ENCODE measurements at regions not wholly inside any gene's neighbourhood (a gene's known extent, or its start where the extent isn't known, plus 50 kb on each side); places are given as distances from the start of the nearest gene placed in this dataset.
"Not testable (repeated sequence)": the region's sequence is repeated elsewhere in the genome, so short reads cannot be mapped to it uniquely, and the experiment has no call there.

GRCh38 chr10:28396331-28396730 is 93.5 kb upstream of the MPP7 start:
- Histone ChIP-seq H3K9me3 (ENCODE audit: insufficient read depth, low read depth, low read length) (no peaks in the 10 kb centered on the region), H3K4me3 (ENCODE audit: low read length) (no peak overlapping the region), H3K27ac (ENCODE audit: low read length) (no peak overlapping the region), H3K9ac (ENCODE audit: low read depth, low read length) (no peak overlapping the region), H3K4me1 (ENCODE audit: insufficient read depth, low read length) (no peaks in the 10 kb centered on the region), H3K27me3 (ENCODE audit: insufficient read depth, low read length) (no peaks in the 10 kb centered on the region), H3K36me3 (ENCODE audit: insufficient read depth, low read depth, low read length) (no peaks in the 10 kb centered on the region)

GRCh38 chr10:28397229-28397628 is 94.4 kb upstream of the MPP7 start:
- no peak overlapping the region for H3K9ac ChIP-seq (ENCODE audit: low read depth, low read length)
- no peaks in the 10 kb centered on the region for H3K9me3 ChIP-seq (ENCODE audit: insufficient read depth, low read depth, low read length)
- no peaks in the 10 kb centered on the region for H3K36me3 ChIP-seq (ENCODE audit: insufficient read depth, low read depth, low read length)
- H3K4me3 ChIP-seq (ENCODE audit: low read length): no peak overlapping the region
- no peaks in the 10 kb centered on the region for H3K27me3 ChIP-seq (ENCODE audit: insufficient read depth, low read length)
- H3K4me1 ChIP-seq (ENCODE audit: insufficient read depth, low read length): peaks cover under 1% of the 10 kb centered on the region; the same call in 1 of the 2 replicates
- no peak overlapping the region for H3K27ac ChIP-seq (ENCODE audit: low read length)

- Histone ChIP-seq H3K9me3 (ENCODE audit: insufficient read depth, low read depth, low read length) (no peaks in the 10 kb centered on the region), H3K27ac (ENCODE audit: low read length) (no peak overlapping the region), H3K4me1 (ENCODE audit: insufficient read depth, low read length) (peaks cover 10% of the 10 kb centered on the region; the same call in 1 of the 2 replicates), H3K4me3 (ENCODE audit: low read length) (no peak overlapping the region), H3K9ac (ENCODE audit: low read depth, low read length) (no peak overlapping the region), H3K36me3 (ENCODE audit: insufficient read depth, low read depth, low read length) (no peaks in the 10 kb centered on the region), H3K27me3 (ENCODE audit: insufficient read depth, low read length) (no peaks in the 10 kb centered on the region)
Observed at GRCh38 chr10:28400176-28400575, 97.3 kb upstream of the MPP7 start.

- Histone ChIP-seq H3K4me1 (ENCODE audit: insufficient read depth, low read length) (peaks cover 10% of the 10 kb centered on the region; the same call in 1 of the 2 replicates), H3K27me3 (ENCODE audit: insufficient read depth, low read length) (no peaks in the 10 kb centered on the region), H3K36me3 (ENCODE audit: insufficient read depth, low read depth, low read length) (no peaks in the 10 kb centered on the region), H3K4me3 (ENCODE audit: low read length) (no peak overlapping the region), H3K27ac (ENCODE audit: low read length) (no peak overlapping the region), H3K9ac (ENCODE audit: low read depth, low read length) (no peak overlapping the region), H3K9me3 (ENCODE audit: insufficient read depth, low read depth, low read length) (no peaks in the 10 kb centered on the region)
Observed at GRCh38 chr10:28400681-28401080, 97.8 kb upstream of the MPP7 start.

GRCh38 chr10:28402611-28403073 is 99.8 kb upstream of the MPP7 start:
- not testable (repeated sequence) for H3K27ac ChIP-seq (ENCODE audit: low read length); H3K27me3 ChIP-seq (ENCODE audit: insufficient read depth, low read length); H3K9ac ChIP-seq (ENCODE audit: low read depth, low read length); H3K36me3 ChIP-seq (ENCODE audit: insufficient read depth, low read depth, low read length); H3K9me3 ChIP-seq (ENCODE audit: insufficient read depth, low read depth, low read length); H3K4me3 ChIP-seq (ENCODE audit: low read length)
- H3K4me1 ChIP-seq (ENCODE audit: insufficient read depth, low read length): peaks cover 10% of the 10 kb centered on the region; the same call in 1 of the 2 replicates

GRCh38 chr10:28403090-28403489 is 100.2 kb upstream of the MPP7 start:
- Histone ChIP-seq H3K4me1 (ENCODE audit: insufficient read depth, low read length) (peaks cover 10% of the 10 kb centered on the region; the same call in 1 of the 2 replicates), H3K36me3 (ENCODE audit: insufficient read depth, low read depth, low read length) (no peaks in the 10 kb centered on the region), H3K9me3 (ENCODE audit: insufficient read depth, low read depth, low read length) (no peaks in the 10 kb centered on the region), H3K9ac (ENCODE audit: low read depth, low read length) (no peak overlapping the region), H3K27ac (ENCODE audit: low read length) (no peak overlapping the region), H3K4me3 (ENCODE audit: low read length) (no peak overlapping the region), H3K27me3 (ENCODE audit: insufficient read depth, low read length) (no peaks in the 10 kb centered on the region)

GRCh38 chr10:28408237-28408777 is 105.4 kb upstream of the MPP7 start:
- H3K4me1 ChIP-seq (ENCODE audit: insufficient read depth, low read length): no peaks in the 10 kb centered on the region

GRCh38 chr10:28410420-28411135 is 107.7 kb upstream of the MPP7 start:
- Histone ChIP-seq H3K36me3 (ENCODE audit: insufficient read depth, low read depth, low read length) (no peaks in the 10 kb centered on the region), H3K9me3 (ENCODE audit: insufficient read depth, low read depth, low read length) (no peaks in the 10 kb centered on the region), H3K4me3 (ENCODE audit: low read length) (no peak overlapping the region), H3K27me3 (ENCODE audit: insufficient read depth, low read length) (no peaks in the 10 kb centered on the region), H3K27ac (ENCODE audit: low read length) (no peak overlapping the region), H3K9ac (ENCODE audit: low read depth, low read length) (no peak overlapping the region), H3K4me1 (ENCODE audit: insufficient read depth, low read length) (no peaks in the 10 kb centered on the region)

More at GRCh38 chr10:28408237-28408777, 105.4 kb upstream of the MPP7 start:
- no peak overlapping the region for H3K27ac ChIP-seq (ENCODE audit: low read length)
- H3K9me3 ChIP-seq (ENCODE audit: insufficient read depth, low read depth, low read length): no peaks in the 10 kb centered on the region
- H3K27me3 ChIP-seq (ENCODE audit: insufficient read depth, low read length): no peaks in the 10 kb centered on the region
- H3K36me3 ChIP-seq (ENCODE audit: insufficient read depth, low read depth, low read length): no peaks in the 10 kb centered on the region
- no peak overlapping the region for H3K9ac ChIP-seq (ENCODE audit: low read depth, low read length)
- no peak overlapping the region for H3K4me3 ChIP-seq (ENCODE audit: low read length)

GRCh38 chr10:28411136-28411460 is 108.2 kb upstream of the MPP7 start:
- Histone ChIP-seq H3K27me3 (ENCODE audit: insufficient read depth, low read length) (no peaks in the 10 kb centered on the region), H3K36me3 (ENCODE audit: insufficient read depth, low read depth, low read length) (no peaks in the 10 kb centered on the region), H3K9me3 (ENCODE audit: insufficient read depth, low read depth, low read length) (no peaks in the 10 kb centered on the region), H3K4me1 (ENCODE audit: insufficient read depth, low read length) (no peaks in the 10 kb centered on the region), H3K4me3 (ENCODE audit: low read length) (no peak overlapping the region), H3K27ac (ENCODE audit: low read length) (no peak overlapping the region), H3K9ac (ENCODE audit: low read depth, low read length) (no peak overlapping the region)

- Histone ChIP-seq H3K4me3 (ENCODE audit: low read length) (no peak overlapping the region), H3K9ac (ENCODE audit: low read depth, low read length) (no peak overlapping the region)
Observed at GRCh38 chr10:28411648-28412047, 108.8 kb upstream of the MPP7 start.

GRCh38 chr10:28418069-28418468 is 114.8 kb upstream of the WAC start:
- Histone ChIP-seq H3K27ac (ENCODE audit: low read length) (no peak overlapping the region), H3K36me3 (ENCODE audit: insufficient read depth, low read depth, low read length) (no peaks in the 10 kb centered on the region), H3K9me3 (ENCODE audit: insufficient read depth, low read depth, low read length) (no peaks in the 10 kb centered on the region), H3K4me3 (ENCODE audit: low read length) (no peak overlapping the region), H3K4me1 (ENCODE audit: insufficient read depth, low read length) (no peaks in the 10 kb centered on the region), H3K9ac (ENCODE audit: low read depth, low read length) (no peak overlapping the region), H3K27me3 (ENCODE audit: insufficient read depth, low read length) (no peaks in the 10 kb centered on the region)

More at GRCh38 chr10:28411648-28412047, 108.8 kb upstream of the MPP7 start:
- Histone ChIP-seq H3K4me1 (ENCODE audit: insufficient read depth, low read length) (no peaks in the 10 kb centered on the region), H3K27me3 (ENCODE audit: insufficient read depth, low read length) (no peaks in the 10 kb centered on the region), H3K36me3 (ENCODE audit: insufficient read depth, low read depth, low read length) (no peaks in the 10 kb centered on the region), H3K9me3 (ENCODE audit: insufficient read depth, low read depth, low read length) (no peaks in the 10 kb centered on the region), H3K27ac (ENCODE audit: low read length) (no peak overlapping the region)

- H3K4me3 ChIP-seq (ENCODE audit: low read length): no peak overlapping the region
- no peaks in the 10 kb centered on the region for H3K27me3 ChIP-seq (ENCODE audit: insufficient read depth, low read length)
Observed at GRCh38 chr10:28425422-28425821, 107.5 kb upstream of the WAC start.

More at GRCh38 chr10:28425422-28425821, 107.5 kb upstream of the WAC start:
- H3K9ac ChIP-seq (ENCODE audit: low read depth, low read length): no peak overlapping the region
- H3K9me3 ChIP-seq (ENCODE audit: insufficient read depth, low read depth, low read length): no peaks in the 10 kb centered on the region
- H3K36me3 ChIP-seq (ENCODE audit: insufficient read depth, low read depth, low read length): no peaks in the 10 kb centered on the region
- no peak overlapping the region for H3K27ac ChIP-seq (ENCODE audit: low read length)
- no peaks in the 10 kb centered on the region for H3K4me1 ChIP-seq (ENCODE audit: insufficient read depth, low read length)

Measured in iPS-20b (cell line).